Caco-2 (cell line): ENCODE measurements at regions not wholly inside any gene's neighbourhood (a gene's known extent, or its start where the extent isn't known, plus 50 kb on each side); places are given as distances from the start of the nearest gene placed in this dataset.

Experiments
- BruUV-seq: library from RNA; stranded (reverse); fragments of 400-500 nt; replicated peaks from 2 replicates; lab custom pipeline; 2021; lab: Mats Ljungman, UMichigan
- CTCF ChIA-PET: fragments of 300-600 bp; sonication (Branson Sonifier 250); formaldehyde crosslinking; loops from one replicate; lab custom pipeline; 2022; ENCODE audit warnings: antibody characterized with exemption; lab: Charles Lee
- POLR2A ChIA-PET: fragments of 300-600 bp; sonication (Branson Sonifier 250); formaldehyde crosslinking; loops from one replicate; lab custom pipeline; 2022; ENCODE audit warnings: antibody characterized with exemption; lab: Charles Lee
- DNase-seq, 2 experiments: peaks; one replicate each; pipeline versions ENCODE4 v3.0.0 to v3.0.0-alpha.2; 2020 to 2022
- H3K27me3 ChIP-seq: replicated peaks from 2 replicates; pipeline ENCODE4 v1.6.0; 2011; ENCODE audit warnings: low read length; ENCODE audit not compliant: control insufficient read depth, insufficient read depth
- H3K36me3 ChIP-seq: 2 replicates; pipeline ENCODE4 v1.5.1; 2011; ENCODE audit warnings: low read length; ENCODE audit not compliant: control insufficient read depth, insufficient read depth
- H3K4me1 ChIP-seq: fragments of 250-450 bp; sonication (Bioruptor Pico); 2 replicates; pipeline ENCODE4 v1.5.1; 2020; ENCODE audit warnings: mild to moderate bottlenecking
- H3K4me3 ChIP-seq: 2 replicates; pipeline ENCODE4 v1.5.1; 2011; ENCODE audit warnings: low read depth, mild to moderate bottlenecking, control low read depth, low read length
- H3K9me3 ChIP-seq: fragments of 250-450 bp; sonication (Bioruptor Pico); 2 replicates; pipeline ENCODE4 v1.5.1; 2020; ENCODE audit warnings: mild to moderate bottlenecking, moderate library complexity
- H3K27ac Mint-ChIP-seq: one replicate; pipeline ENCODE4 v1.8.0; 2022; ENCODE audit warnings: mixed read lengths; ENCODE audit not compliant: unreplicated experiment
- H3K27me3 Mint-ChIP-seq: one replicate; pipeline ENCODE4 v1.8.0; 2022; ENCODE audit warnings: mixed read lengths; ENCODE audit not compliant: insufficient read depth, unreplicated experiment
- H3K36me3 Mint-ChIP-seq: one replicate; pipeline ENCODE4 v1.8.0; 2022; ENCODE audit warnings: mild to moderate bottlenecking, mixed read lengths; ENCODE audit not compliant: insufficient read depth, unreplicated experiment
- H3K4me1 Mint-ChIP-seq: one replicate; pipeline ENCODE4 v1.8.0; 2022; ENCODE audit warnings: low read depth, mixed read lengths; ENCODE audit not compliant: unreplicated experiment
- H3K4me3 Mint-ChIP-seq: one replicate; pipeline ENCODE4 v1.8.0; 2022; ENCODE audit warnings: mild to moderate bottlenecking, moderate library complexity, mixed read lengths; ENCODE audit not compliant: unreplicated experiment
- H3K9me3 Mint-ChIP-seq: one replicate; pipeline ENCODE4 v1.8.0; 2022; ENCODE audit warnings: mixed read lengths; ENCODE audit not compliant: unreplicated experiment
- intact Hi-C: fragments of 100-400 bp; cut with micrococcal nuclease; formaldehyde crosslinking; loops from one replicate; pipeline ENCODE4 v1.10.0; 2022; ENCODE audit not compliant: unreplicated experiment
- TF ChIP-seq, protein P1 (sequence below), 2 experiments: fragments of 200-600 bp in 1 of 2; IDR thresholded peaks; 1 replicate in 1 of 2; 2 replicates in 1 of 2; pipeline versions ENCODE4 v1.5.1 to v1.8.0; 2011 to 2022; ENCODE audit warnings: antibody characterized with exemption in 1 of 2, control low read depth in 1 of 2, inconsistent platforms in 1 of 2, low read depth in 1 of 2, low read length in 1 of 2, mild to moderate bottlenecking in 1 of 2, moderate library complexity in 1 of 2; ENCODE audit not compliant: insufficient read depth in 1 of 2, severe bottlenecking in 1 of 2, unreplicated experiment in 1 of 2

DNA sequence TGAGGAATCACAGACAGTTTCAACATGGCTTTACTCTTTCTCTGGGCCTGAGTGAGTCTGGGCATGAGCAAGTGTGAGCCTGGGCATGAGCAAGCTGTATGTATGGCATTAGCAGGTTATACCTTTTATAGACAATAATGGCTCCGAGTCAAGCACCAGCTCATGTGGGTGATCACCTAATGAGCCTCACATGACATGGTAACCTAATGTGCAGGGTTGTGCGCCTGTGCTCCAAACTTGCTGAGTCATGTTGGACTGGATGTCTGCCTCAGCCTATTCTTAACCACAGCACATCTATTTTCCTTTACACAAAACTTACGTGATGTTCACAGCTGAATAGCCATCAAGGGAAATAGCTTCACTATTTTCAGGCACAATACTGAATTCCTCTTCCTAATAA, 236.2 kb upstream of the NRIP1 start:
- Mint-ChIP-seq H3K27me3 (no peaks in the 10 kb centered on the region), H3K4me1 (no peaks in the 10 kb centered on the region), H3K4me3 (no peak overlapping the region), H3K36me3 (no peaks in the 10 kb centered on the region), H3K27ac (no peak overlapping the region), H3K9me3 (no peaks in the 10 kb centered on the region)
- ChIA-PET POLR2A (no interaction called here), CTCF (no interaction called here)
- Histone ChIP-seq H3K27me3 (no peaks in the 10 kb centered on the region), H3K4me1 (no peaks in the 10 kb centered on the region), H3K36me3 (no peaks in the 10 kb centered on the region), H3K4me3 (no peak overlapping the region), H3K9me3 (peaks cover 6% of the 10 kb centered on the region; the same call in 1 of the 2 replicates)
- intact Hi-C loops = no loop called here
- TF ChIP-seq, protein P1, sequence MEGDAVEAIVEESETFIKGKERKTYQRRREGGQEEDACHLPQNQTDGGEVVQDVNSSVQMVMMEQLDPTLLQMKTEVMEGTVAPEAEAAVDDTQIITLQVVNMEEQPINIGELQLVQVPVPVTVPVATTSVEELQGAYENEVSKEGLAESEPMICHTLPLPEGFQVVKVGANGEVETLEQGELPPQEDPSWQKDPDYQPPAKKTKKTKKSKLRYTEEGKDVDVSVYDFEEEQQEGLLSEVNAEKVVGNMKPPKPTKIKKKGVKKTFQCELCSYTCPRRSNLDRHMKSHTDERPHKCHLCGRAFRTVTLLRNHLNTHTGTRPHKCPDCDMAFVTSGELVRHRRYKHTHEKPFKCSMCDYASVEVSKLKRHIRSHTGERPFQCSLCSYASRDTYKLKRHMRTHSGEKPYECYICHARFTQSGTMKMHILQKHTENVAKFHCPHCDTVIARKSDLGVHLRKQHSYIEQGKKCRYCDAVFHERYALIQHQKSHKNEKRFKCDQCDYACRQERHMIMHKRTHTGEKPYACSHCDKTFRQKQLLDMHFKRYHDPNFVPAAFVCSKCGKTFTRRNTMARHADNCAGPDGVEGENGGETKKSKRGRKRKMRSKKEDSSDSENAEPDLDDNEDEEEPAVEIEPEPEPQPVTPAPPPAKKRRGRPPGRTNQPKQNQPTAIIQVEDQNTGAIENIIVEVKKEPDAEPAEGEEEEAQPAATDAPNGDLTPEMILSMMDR (IDR thresholded peaks at IDR 0.05; ENCODE audit: insufficient read depth in 1 of 2, low read depth in 1 of 2, low read length in 1 of 2, severe bottlenecking in 1 of 2, unreplicated experiment in 1 of 2) = no peak
- DNase-seq = peak in 1 of 2 experiments; percentile 4
- BruUV-seq = no TSS peak

DNA sequence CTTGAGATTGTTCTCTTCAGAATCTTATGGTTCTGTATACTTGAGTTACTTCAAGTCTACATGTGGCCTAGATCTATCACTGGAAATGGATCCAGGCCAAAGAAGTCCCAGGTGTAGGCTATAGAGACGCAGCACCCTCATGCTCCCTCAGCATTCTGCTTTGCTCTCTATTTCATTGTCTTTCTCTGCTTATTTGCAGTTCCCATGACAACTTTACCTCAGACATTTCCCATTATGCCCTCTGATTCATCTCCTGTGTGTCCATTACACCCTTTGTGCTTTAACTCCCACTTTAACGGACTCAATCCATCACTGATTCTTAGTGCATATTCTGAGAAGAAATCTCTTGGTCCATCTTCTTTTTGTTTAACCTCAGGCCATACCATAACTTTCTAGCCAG, 236.9 kb upstream of the NRIP1 start:
- intact Hi-C loops = no loop called here
- Mint-ChIP-seq H3K9me3 (no peaks in the 10 kb centered on the region), H3K4me1 (no peaks in the 10 kb centered on the region), H3K27ac (no peak overlapping the region), H3K36me3 (no peaks in the 10 kb centered on the region), H3K27me3 (no peaks in the 10 kb centered on the region), H3K4me3 (no peak overlapping the region)
- H3K4me1 ChIP-seq = no peaks in the 10 kb centered on the region
- ChIA-PET CTCF (no interaction called here), POLR2A (no interaction called here)
- H3K9me3 ChIP-seq = peaks cover 6% of the 10 kb centered on the region; the same call in 1 of the 2 replicates
- H3K4me3 ChIP-seq = no peak overlapping the region
- H3K27me3 ChIP-seq = no peaks in the 10 kb centered on the region
- DNase-seq = no peak
- TF ChIP-seq, protein P1 (IDR thresholded peaks at IDR 0.05; ENCODE audit: insufficient read depth in 1 of 2, low read depth in 1 of 2, low read length in 1 of 2, severe bottlenecking in 1 of 2, unreplicated experiment in 1 of 2) = no peak
- BruUV-seq = no TSS peak
- no peaks in the 10 kb centered on the region for H3K36me3 ChIP-seq

DNA sequence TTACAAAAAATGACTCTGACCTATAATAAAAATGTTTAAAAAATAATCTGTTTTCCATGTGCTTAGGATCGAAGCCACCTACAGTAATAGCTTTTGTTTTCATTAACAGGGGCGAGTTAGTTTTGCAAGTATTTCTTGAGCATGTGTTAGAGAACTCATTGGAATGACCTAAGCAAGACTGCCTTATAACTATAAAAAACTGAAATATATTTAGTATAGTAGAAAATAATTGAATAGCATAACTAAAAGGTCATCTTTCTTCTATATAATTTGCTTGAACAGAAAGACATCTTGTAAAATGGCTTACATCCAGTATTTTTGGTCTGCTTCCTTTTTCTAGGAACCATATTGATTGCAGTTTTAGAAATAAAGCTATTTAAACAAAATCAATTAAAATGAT, 241.5 kb upstream of the NRIP1 start:
- Histone ChIP-seq H3K36me3 (no peaks in the 10 kb centered on the region), H3K4me1 (no peaks in the 10 kb centered on the region), H3K4me3 (no peak overlapping the region), H3K9me3 (no peaks in the 10 kb centered on the region), H3K27me3 (no peaks in the 10 kb centered on the region)
- Mint-ChIP-seq H3K27me3 (no peaks in the 10 kb centered on the region), H3K36me3 (no peaks in the 10 kb centered on the region), H3K4me3 (no peak overlapping the region), H3K27ac (no peak overlapping the region), H3K4me1 (no peaks in the 10 kb centered on the region), H3K9me3 (no peaks in the 10 kb centered on the region)
- intact Hi-C loops = no loop called here
- TF ChIP-seq, protein P1 (IDR thresholded peaks at IDR 0.05; ENCODE audit: insufficient read depth in 1 of 2, low read depth in 1 of 2, low read length in 1 of 2, severe bottlenecking in 1 of 2, unreplicated experiment in 1 of 2) = no peak
- CTCF ChIA-PET = no interaction called here
- POLR2A ChIA-PET = no interaction called here
- no peak for DNase-seq
- no TSS peak for BruUV-seq
